ENCODE measurements at regions not wholly inside any gene's neighbourhood (a gene's known extent, or its start where the extent isn't known, plus 50 kb on each side); places are given as distances from the start of the nearest gene placed in this dataset.
"Not testable (repeated sequence)": the region's sequence is repeated elsewhere in the genome, so short reads cannot be mapped to it uniquely, and the experiment has no call there.

DNA sequence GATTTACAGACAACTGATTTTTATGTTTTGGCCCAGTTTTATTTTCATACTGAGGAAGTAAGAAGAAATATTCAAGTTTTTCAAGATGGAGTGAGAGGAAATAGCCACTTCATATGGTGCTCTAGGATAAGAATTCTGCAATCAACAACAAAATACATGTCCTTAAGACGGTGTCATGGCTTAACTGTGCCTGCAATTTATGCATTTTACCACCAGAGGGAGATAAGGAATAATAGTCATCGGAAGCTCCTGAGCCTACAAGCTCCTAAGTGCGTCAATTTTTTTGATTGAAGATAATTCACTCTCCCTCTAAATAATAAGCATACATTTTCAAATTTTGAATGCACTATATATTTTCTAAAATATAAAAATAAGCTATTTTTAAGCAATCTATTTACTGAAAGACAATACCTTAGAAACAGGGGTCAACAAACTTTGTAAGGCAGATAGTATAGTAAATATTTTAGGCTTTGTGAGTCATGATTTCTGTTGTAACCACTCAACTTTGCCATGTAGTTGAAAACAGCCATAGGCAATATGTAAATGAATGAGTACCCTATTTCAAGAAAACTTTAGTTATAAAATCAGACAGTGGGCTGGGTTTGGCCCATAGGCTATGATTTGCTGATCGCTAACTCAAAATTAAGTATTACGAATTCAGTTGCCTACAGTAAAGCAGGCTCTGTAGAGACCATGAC lies 230.9 kb upstream of the DTNBP1 start:
- DNase-seq, result no peak
- ATAC-seq, result peak; percentile 59
- intact Hi-C loops (cut with DNase I, micrococcal nuclease), result no loop called here

- intact Hi-C loops (cut with DNase I, micrococcal nuclease), result no loop called here
- no peak for DNase-seq
- no peak for ATAC-seq
These were observed 229.5 kb upstream of the DTNBP1 start for GRCh38 chr6:15892369-15892768.

DNA sequence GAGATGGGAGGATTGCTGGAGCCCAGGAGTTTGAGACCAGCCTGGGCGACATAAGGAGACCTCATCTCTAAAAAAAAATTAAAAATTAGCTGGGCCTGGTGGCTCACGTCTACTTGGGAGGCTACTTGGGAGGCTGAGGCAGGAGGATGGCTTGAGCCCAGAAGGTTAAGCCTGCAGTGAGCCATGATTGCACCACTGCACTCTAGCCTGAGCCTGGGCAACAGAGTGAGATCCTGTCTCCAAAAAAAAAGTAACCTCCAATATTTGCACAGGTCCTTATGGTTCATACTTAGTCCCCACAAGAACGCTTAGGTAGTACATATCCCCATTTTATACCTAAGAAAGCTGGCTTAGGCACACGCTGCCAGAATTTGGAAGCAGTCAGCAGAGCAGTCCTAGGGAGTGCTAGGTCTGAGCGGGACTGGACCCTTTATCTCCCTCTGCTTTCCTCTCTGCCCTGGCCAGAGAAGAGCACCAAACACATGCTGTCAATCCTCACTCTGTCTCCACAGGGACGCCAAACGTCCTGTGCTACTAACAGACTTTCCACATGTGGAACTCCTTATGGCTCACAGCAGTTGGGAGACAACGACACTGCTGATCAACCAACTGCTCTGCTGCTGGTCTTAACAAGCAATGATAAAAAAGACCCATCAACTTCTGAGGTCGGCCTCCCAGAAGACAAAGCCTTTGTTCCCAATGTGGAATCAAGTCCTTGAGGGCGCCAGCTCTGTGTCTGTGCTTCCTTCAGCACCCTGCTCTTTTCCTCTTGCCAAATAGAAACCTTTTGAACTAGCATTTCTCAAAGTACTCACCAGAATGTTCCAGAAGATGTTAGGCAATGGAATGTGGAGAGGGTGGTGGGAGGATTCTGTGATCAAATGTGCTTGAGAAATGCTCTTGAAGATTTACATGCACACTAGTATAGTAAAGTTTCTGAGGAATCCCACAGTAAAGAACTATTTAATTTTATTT lies 226.3 kb upstream of the DTNBP1 start:
- ATAC-seq, result no peak
- no peak for DNase-seq
- intact Hi-C loops (cut with DNase I, micrococcal nuclease), result no loop called here

DNA sequence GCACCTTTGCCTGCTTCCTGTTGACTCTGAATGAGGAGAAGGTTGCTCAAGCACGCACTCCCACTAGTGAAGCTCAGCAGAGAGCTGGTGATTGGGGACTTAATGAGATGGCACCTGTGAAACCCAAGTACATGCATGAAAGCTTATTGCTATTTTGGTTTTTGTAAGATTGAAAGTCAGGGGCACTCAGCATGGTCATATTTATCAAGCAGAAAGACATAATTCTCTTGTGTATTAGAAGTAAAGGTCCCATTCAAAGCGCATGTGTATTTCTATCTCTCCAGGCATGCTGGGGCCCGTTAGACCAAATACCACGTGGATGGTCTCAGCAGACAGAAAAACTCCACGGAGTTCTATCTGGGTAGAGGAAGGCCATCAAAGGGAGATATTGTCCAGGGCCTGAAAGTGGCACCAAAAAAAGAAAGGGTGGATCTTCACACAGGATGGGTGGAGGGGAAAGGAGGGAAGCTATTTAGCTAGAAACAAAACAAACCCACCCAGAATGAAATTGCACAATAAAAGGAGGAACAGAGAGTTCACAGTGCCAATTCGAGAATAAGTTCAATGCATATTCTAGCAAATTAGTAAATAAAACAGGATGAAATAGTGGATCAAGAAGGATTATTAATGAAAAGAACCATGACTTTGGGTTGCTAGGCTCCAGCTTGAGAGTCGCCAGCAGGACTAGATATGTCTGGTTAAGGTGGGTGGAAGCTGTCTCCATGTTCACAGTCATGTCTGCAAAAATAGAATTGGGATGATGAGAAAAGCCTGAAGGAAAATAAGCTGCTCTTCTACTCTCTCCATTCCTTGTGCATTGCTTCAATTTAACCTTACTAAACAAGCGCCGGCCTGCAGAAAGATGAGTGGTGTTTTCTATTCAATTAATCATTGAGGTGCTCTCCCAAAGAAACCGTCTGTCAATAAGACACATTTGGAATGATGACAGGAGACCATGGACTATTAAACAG lies 224.9 kb upstream of the DTNBP1 start:
- DNase-seq, result no peak
- intact Hi-C loops (cut with DNase I, micrococcal nuclease), result no loop called here
- ATAC-seq, result no peak

DNA sequence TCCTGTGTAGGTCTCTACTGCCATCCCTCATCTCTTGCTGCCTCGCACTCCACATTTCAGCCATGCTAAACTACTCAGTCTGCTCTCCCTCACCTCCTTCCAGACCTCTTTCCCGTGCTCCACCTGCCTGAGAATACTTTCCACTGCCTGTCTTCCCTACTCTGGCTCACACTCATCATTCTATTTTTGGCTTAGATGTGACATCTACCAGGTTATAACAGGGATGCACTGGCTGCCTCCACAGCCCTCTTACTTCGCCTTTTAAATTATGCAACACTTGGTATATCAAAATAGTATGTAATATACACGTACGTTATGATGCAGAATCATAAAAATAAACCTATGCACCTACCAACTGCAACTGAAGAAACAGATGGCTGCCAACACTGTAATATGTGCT lies 222.8 kb upstream of the DTNBP1 start:
- no peak for DNase-seq

DNA sequence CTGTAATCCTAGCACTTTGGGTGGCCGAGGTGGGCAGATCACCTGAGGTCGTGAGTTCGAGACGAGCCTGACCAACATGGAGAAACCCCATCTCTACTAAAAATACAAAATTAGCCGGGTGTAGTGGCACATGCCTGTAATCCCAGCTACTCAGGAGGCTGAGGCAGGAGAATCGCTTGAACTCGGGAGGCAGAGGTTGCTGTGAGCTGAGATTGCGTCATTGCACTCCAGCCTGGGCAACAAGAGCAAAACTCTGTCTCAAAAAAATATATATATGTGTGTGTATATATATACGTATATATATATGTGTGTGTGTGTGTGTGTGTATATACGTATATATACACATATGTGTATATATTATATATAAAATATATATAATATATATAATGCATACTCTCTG lies 220.8 kb upstream of the DTNBP1 start:
- ATAC-seq; DNase-seq; intact Hi-C loops (cut with DNase I, micrococcal nuclease): not testable (repeated sequence)

More for the DNA sequence above, 222.8 kb upstream of the DTNBP1 start:
- intact Hi-C loops (cut with DNase I, micrococcal nuclease), result no loop called here
- ATAC-seq, result no peak

DNA sequence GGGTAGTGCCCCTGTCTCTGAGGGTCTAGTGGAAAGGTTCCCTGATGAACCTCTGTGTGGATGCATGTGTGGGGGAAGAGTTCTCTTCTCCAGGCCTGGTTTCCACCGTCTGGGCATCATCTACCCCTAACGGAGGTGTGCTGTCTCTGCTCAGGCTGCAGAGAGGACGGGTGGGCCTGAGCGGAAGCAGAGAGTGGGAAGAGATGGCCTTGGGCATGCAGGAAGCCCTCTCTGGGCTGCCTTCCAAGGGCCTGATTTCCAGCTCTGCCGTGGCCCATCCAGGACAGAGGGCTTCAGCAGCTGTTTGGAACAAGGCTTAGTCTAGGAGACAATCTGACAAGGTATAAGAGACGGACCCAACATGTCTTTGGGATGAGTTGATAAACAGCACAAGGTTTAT lies 220.1 kb upstream of the DTNBP1 start:
- intact Hi-C loops (cut with DNase I, micrococcal nuclease), result no loop called here
- ATAC-seq, result no peak

GRCh38 chr6:15882345-15882744 lies 219.5 kb upstream of the DTNBP1 start:
- DNase-seq (no peak), ATAC-seq (no peak)
- intact Hi-C loops (cut with DNase I, micrococcal nuclease), result no loop called here

More for the DNA sequence above, 220.1 kb upstream of the DTNBP1 start:
- no peak for DNase-seq

- ATAC-seq, result no peak
- intact Hi-C loops (cut with DNase I, micrococcal nuclease), result no loop called here
These were observed 218.3 kb upstream of the DTNBP1 start for GRCh38 chr6:15881150-15881549.

GRCh38 chr6:15880262-15880973 lies 217.6 kb upstream of the DTNBP1 start:
- ATAC-seq (no peak), DNase-seq (no peak)
- intact Hi-C loops (cut with DNase I, micrococcal nuclease), result no loop called here

More at GRCh38 chr6:15881150-15881549, 218.3 kb upstream of the DTNBP1 start:
- no peak for DNase-seq

- peak; percentile 42 for ATAC-seq
- intact Hi-C loops (cut with DNase I, micrococcal nuclease), result no loop called here
These were observed 216.8 kb upstream of the DTNBP1 start for GRCh38 chr6:15879371-15880261.

DNA sequence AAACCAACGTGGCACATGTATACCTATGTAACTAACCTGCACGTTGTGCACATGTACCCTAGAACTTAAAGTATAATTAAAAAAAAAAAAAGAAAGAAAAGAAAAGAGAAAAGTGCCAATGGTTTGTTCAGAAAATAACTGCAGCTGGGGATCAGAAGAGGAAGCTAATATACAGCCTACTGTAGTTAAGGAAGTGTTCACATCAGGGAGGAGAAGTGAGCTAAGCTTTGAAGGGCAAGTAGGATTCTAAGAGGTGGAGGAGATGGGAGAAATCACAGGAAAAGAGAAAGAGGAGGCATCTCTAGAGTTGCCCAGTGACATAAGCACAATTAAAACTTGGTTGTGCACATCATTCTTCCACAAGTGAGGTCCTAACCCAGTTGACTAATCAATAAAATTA lies 214.4 kb upstream of the DTNBP1 start:
- ATAC-seq, result no peak
- no peak for DNase-seq
- intact Hi-C loops (cut with DNase I, micrococcal nuclease), result no loop called here

More at GRCh38 chr6:15879371-15880261, 216.8 kb upstream of the DTNBP1 start:
- peak; percentile 67 to 72 for DNase-seq

GRCh38 chr6:15876406-15876805 lies 213.6 kb upstream of the DTNBP1 start:
- ATAC-seq (no peak), DNase-seq (no peak)
- intact Hi-C loops (cut with DNase I, micrococcal nuclease), result no loop called here

- no peak for ATAC-seq
- no peak for DNase-seq
- intact Hi-C loops (cut with DNase I, micrococcal nuclease), result no loop called here
These were observed 213.0 kb upstream of the DTNBP1 start for GRCh38 chr6:15875797-15876196.

DNA sequence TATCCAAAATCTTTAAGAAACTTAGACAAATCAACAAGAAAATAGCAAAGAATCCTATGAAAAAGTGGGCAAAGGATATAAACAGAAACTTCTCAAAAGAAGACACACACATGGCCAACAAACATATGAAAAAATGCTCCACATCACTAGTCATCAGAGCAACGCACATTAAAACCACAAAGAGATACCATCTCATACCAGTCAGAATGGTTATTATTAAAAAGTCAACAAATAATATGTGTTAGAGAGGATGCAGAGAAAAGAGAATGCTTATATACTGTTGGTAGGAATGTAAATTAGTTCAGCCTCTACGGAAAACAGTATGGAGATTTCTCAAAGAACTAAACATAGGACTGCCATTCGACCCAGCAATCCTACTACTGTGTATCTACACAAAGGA lies 212.0 kb upstream of the DTNBP1 start:
- intact Hi-C loops (cut with DNase I, micrococcal nuclease), result no loop called here
- ATAC-seq (no peak), DNase-seq (no peak)

GRCh38 chr6:15874326-15874725 lies 211.5 kb upstream of the DTNBP1 start:
- DNase-seq, result no peak
- no peak for ATAC-seq
- intact Hi-C loops (cut with DNase I, micrococcal nuclease), result no loop called here

Measured in left colon (tissue), 2 donors.